Fibroblast of lung (primary cell): ENCODE measurements at regions not wholly inside any gene's neighbourhood (a gene's known extent, or its start where the extent isn't known, plus 50 kb on each side); places are given as distances from the start of the nearest gene placed in this dataset.

ENCODE experiments used
- EZH2 ChIP-seq: IDR thresholded peaks from 2 replicates; pipeline ENCODE4 v1.5.1; 2012; ENCODE audit warnings: low read length, control low read depth, mild to moderate bottlenecking; ENCODE audit errors: missing control alignments
- TF ChIP-seq, protein P1 (sequence below), 2 donors: IDR thresholded peaks in 1 of 2; conservative IDR thresholded peaks in 1 of 2; 1 replicate in 1 of 2; 2 replicates in 1 of 2; pipeline ENCODE4 v1.5.1; 2011 to 2012; ENCODE audit warnings: low read length in 2 of 2, control low read depth in 1 of 2, inconsistent platforms in 1 of 2, low read depth in 1 of 2, mild to moderate bottlenecking in 1 of 2

- TF ChIP-seq, protein P1, sequence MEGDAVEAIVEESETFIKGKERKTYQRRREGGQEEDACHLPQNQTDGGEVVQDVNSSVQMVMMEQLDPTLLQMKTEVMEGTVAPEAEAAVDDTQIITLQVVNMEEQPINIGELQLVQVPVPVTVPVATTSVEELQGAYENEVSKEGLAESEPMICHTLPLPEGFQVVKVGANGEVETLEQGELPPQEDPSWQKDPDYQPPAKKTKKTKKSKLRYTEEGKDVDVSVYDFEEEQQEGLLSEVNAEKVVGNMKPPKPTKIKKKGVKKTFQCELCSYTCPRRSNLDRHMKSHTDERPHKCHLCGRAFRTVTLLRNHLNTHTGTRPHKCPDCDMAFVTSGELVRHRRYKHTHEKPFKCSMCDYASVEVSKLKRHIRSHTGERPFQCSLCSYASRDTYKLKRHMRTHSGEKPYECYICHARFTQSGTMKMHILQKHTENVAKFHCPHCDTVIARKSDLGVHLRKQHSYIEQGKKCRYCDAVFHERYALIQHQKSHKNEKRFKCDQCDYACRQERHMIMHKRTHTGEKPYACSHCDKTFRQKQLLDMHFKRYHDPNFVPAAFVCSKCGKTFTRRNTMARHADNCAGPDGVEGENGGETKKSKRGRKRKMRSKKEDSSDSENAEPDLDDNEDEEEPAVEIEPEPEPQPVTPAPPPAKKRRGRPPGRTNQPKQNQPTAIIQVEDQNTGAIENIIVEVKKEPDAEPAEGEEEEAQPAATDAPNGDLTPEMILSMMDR (conservative IDR thresholded peaks at IDR 0.05 in 1 of 2, IDR thresholded peaks at IDR 0.05 in 1 of 2; ENCODE audit: low read depth in 1 of 2, low read length in 2 of 2), result no peak
- no peak for TF ChIP-seq EZH2
Observed at GRCh38 chrX:143964549-143964948, 80.7 kb downstream of the UBE2NL start.
